HFFc6 (cell line): ENCODE measurements at regions not wholly inside any gene's neighbourhood (a gene's known extent, or its start where the extent isn't known, plus 50 kb on each side); places are given as distances from the start of the nearest gene placed in this dataset.

ENCODE experiments used
- DNase-seq: peaks from one replicate; pipeline ENCODE4 v3.0.0-alpha.2; 2018
- H3K27ac Mint-ChIP-seq: 2 replicates; pipeline ENCODE4 v1.8.0; 2020; ENCODE audit warnings: mild to moderate bottlenecking, mixed read lengths
- H3K27me3 Mint-ChIP-seq: 2 replicates; pipeline ENCODE4 v1.8.0; 2021; ENCODE audit warnings: mild to moderate bottlenecking, moderate library complexity, mixed read lengths; ENCODE audit not compliant: insufficient read depth
- H3K36me3 Mint-ChIP-seq: 2 replicates; pipeline ENCODE4 v1.8.0; 2021; ENCODE audit warnings: low read depth, mixed read lengths
- H3K4me1 Mint-ChIP-seq: 2 replicates; pipeline ENCODE4 v1.8.0; 2020; ENCODE audit warnings: low read depth, mixed read lengths
- H3K4me3 Mint-ChIP-seq: 2 replicates; pipeline ENCODE4 v1.8.0; 2020; ENCODE audit warnings: mild to moderate bottlenecking, moderate library complexity, mixed read lengths
- H3K9me3 Mint-ChIP-seq: 2 replicates; pipeline ENCODE4 v1.8.0; 2020; ENCODE audit warnings: mild to moderate bottlenecking, mixed read lengths
- TF ChIP-seq, protein P1 (sequence below): fragments of 200-600 bp; sonication (generic); IDR thresholded peaks from 2 replicates; pipeline ENCODE4 v1.5.0; 2021; ENCODE audit warnings: antibody characterized with exemption, mild to moderate bottlenecking

DNA sequence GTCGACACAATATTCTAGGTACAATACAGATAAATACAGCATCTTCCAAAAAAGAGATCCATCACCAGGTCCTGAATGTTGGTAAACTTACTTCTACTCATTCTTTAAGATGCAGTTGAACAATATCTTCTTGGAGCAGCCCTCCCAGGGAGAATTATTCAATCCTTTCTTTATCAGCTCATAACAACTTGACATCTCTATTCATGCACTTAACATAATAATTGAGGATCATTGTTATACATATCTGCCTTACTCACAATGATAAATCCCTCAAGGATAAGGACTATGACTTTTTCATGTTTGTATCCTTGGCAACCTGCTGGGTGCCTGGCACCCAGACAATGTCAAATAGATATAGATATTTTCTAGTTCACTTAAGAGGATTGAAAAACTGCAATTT, 219.5 kb downstream of the POU4F1 start:
- no peaks in the 10 kb centered on the region for H3K4me1 Mint-ChIP-seq
- no peaks in the 10 kb centered on the region; the same call in 1 of the 2 replicates for H3K27me3 Mint-ChIP-seq
- DNase-seq = no peak
- TF ChIP-seq, protein P1, sequence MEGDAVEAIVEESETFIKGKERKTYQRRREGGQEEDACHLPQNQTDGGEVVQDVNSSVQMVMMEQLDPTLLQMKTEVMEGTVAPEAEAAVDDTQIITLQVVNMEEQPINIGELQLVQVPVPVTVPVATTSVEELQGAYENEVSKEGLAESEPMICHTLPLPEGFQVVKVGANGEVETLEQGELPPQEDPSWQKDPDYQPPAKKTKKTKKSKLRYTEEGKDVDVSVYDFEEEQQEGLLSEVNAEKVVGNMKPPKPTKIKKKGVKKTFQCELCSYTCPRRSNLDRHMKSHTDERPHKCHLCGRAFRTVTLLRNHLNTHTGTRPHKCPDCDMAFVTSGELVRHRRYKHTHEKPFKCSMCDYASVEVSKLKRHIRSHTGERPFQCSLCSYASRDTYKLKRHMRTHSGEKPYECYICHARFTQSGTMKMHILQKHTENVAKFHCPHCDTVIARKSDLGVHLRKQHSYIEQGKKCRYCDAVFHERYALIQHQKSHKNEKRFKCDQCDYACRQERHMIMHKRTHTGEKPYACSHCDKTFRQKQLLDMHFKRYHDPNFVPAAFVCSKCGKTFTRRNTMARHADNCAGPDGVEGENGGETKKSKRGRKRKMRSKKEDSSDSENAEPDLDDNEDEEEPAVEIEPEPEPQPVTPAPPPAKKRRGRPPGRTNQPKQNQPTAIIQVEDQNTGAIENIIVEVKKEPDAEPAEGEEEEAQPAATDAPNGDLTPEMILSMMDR = no peak
- no peaks in the 10 kb centered on the region for H3K36me3 Mint-ChIP-seq
- H3K9me3 Mint-ChIP-seq = no peaks in the 10 kb centered on the region; the same call in 1 of the 2 replicates
- no peak overlapping the region for H3K4me3 Mint-ChIP-seq
- H3K27ac Mint-ChIP-seq = no peak overlapping the region

DNA sequence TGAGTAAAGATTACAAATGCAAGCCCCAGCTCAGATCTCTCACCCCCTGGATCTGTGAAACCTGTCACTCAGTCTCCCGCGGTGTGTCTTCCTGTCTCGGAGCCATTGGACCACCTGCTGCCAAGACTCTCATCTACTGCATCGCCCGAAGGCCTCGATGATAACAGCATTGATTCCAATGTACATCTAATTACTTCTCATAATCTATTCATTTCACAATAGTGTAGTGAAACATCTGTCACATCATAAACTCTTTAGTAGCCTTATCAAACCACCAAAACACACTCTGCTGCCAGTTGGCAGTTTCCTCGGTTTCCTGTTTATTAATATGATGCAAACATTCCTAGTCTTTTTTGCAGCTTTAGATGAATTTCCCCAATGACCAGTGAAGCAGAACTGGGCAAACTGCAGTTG, 220.3 kb downstream of the POU4F1 start:
- no peaks in the 10 kb centered on the region; the same call in none of the 2 replicates for H3K9me3 Mint-ChIP-seq
- H3K4me1 Mint-ChIP-seq = no peaks in the 10 kb centered on the region
- no peaks in the 10 kb centered on the region; the same call in 1 of the 2 replicates for H3K27me3 Mint-ChIP-seq
- TF ChIP-seq, protein P1 = no peak
- no peak overlapping the region for H3K27ac Mint-ChIP-seq
- H3K4me3 Mint-ChIP-seq = no peak overlapping the region
- no peaks in the 10 kb centered on the region for H3K36me3 Mint-ChIP-seq
- DNase-seq = no peak

DNA sequence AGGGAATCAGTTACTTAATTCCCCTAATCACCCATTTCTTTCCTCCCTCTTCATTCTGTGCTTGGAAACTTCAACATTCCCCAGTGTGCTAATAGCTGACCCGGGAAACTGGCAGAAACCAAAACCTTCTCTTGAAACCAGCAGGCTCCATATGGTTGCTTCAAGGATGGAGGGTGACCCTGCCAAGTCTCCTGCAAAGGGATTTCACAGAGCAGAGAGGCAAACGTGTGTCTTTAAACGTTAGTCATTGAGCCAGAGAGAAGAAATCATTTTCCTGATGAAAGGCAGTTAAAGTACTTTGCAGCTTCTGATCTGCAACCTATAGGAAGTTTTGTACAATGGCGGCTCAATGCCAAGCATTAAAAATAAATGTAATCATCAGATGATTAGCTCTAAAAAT, 220.9 kb downstream of the POU4F1 start:
- Mint-ChIP-seq H3K4me1 (no peaks in the 10 kb centered on the region), H3K36me3 (no peaks in the 10 kb centered on the region), H3K27me3 (no peaks in the 10 kb centered on the region; the same call in 1 of the 2 replicates), H3K9me3 (no peaks in the 10 kb centered on the region; the same call in none of the 2 replicates), H3K27ac (no peak overlapping the region), H3K4me3 (no peak overlapping the region)
- DNase-seq = no peak
- TF ChIP-seq, protein P1 = no peak

DNA sequence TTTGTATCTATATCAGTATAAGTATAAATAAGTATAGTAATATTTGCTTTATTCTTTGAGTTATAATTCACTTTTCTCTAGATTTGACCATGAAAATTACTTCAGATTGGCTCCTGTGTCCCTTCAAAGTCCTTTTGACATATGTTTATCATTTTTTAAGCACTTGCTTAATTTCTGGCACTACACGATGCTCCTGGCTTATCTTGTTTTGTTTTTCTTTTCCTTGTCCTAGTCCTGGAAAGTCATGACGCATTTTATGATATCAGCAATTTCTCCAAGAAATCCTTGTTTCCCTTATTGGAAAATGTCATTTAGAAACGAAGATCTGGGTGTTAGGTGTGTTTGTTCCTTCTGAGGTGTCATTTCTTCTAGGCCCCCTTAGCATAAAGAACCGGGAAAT, 226.5 kb downstream of the POU4F1 start:
- TF ChIP-seq, protein P1 = no peak
- H3K27me3 Mint-ChIP-seq = no peaks in the 10 kb centered on the region
- no peak for DNase-seq

DNA sequence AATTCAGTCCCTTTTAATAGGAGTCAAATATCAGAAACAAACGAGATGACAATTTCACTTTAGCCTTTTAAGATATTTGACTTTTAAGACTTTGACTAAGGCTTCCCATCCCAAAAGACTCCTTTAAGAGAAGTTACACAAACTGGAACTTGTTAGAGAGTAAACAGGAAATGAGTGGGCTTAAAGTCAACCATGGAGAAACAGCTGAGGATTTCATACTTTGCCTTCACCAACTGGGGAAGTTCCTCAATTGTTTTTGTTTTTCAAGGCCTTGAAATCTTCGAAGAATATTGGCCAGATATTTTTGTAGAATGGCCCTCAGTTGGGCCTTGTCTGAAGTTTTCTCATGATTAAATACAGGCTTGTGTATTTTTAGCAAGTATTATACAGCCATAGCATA, 227.3 kb downstream of the POU4F1 start:
- H3K4me3 Mint-ChIP-seq = no peak overlapping the region
- H3K9me3 Mint-ChIP-seq = no peaks in the 10 kb centered on the region; the same call in 1 of the 2 replicates
- H3K27me3 Mint-ChIP-seq = no peaks in the 10 kb centered on the region
- H3K4me1 Mint-ChIP-seq = no peaks in the 10 kb centered on the region
- no peak for DNase-seq
- no peaks in the 10 kb centered on the region for H3K36me3 Mint-ChIP-seq
- TF ChIP-seq, protein P1 = no peak
- no peak overlapping the region for H3K27ac Mint-ChIP-seq

More for the DNA sequence above, 226.5 kb downstream of the POU4F1 start:
- Mint-ChIP-seq H3K27ac (no peak overlapping the region), H3K4me3 (no peak overlapping the region), H3K4me1 (no peaks in the 10 kb centered on the region), H3K9me3 (no peaks in the 10 kb centered on the region; the same call in 1 of the 2 replicates), H3K36me3 (no peaks in the 10 kb centered on the region)

DNA sequence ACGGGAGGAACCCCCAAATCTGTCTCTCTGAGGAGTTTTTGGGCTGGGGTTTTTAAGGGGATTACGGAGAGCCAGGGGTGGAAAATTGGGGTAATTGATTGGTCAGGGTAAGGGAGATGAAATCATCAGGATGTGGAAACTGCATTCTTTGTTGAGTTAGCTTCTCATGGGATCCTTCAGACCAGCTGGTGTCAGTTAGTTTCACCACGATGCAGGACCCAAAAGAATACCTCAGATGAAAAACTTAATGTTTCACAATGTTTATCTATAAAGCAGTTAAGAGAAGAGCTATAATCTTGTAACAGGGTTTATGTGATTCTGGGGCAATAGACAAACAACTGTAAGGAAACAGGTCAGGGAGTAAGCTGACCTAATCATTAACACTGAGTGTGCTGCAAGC, 230.8 kb downstream of the POU4F1 start:
- no peak overlapping the region for H3K27ac Mint-ChIP-seq
- no peaks in the 10 kb centered on the region for H3K9me3 Mint-ChIP-seq
- DNase-seq = no peak
- no peaks in the 10 kb centered on the region for H3K36me3 Mint-ChIP-seq
- no peaks in the 10 kb centered on the region for H3K27me3 Mint-ChIP-seq
- H3K4me1 Mint-ChIP-seq = no peaks in the 10 kb centered on the region
- TF ChIP-seq, protein P1 = no peak
- H3K4me3 Mint-ChIP-seq = no peak overlapping the region
